Astrocyte (in vitro differentiated cells and primary cell): ENCODE measurements at regions not wholly inside any gene's neighbourhood (a gene's known extent, or its start where the extent isn't known, plus 50 kb on each side); places are given as distances from the start of the nearest gene placed in this dataset.

ENCODE experiments used
- DNase-seq: peaks from one replicate; pipeline ENCODE4 v3.0.0-alpha.2; 2010; ENCODE audit warnings: low read depth
- FAIRE-seq: peaks from 2 replicates; lab custom pipeline; 2011; peaks lifted over from hg19 to GRCh38; lab: Jason Lieb, UNC
- H2AFZ ChIP-seq: 2 replicates; pipeline ENCODE4 v1.6.0; 2012; ENCODE audit warnings: low read depth, low read length, inconsistent platforms
- H3K27ac ChIP-seq: 2 replicates; pipeline ENCODE4 v1.5.1; 2011; ENCODE audit warnings: low read depth, low read length, inconsistent platforms
- H3K27me3 ChIP-seq: 2 replicates; pipeline ENCODE4 v1.6.0; 2011; ENCODE audit warnings: low read length, inconsistent platforms; ENCODE audit not compliant: insufficient read depth
- H3K36me3 ChIP-seq: 2 replicates; pipeline ENCODE4 v1.5.1; 2011; ENCODE audit warnings: low read length, inconsistent platforms; ENCODE audit not compliant: insufficient read depth
- H3K4me1 ChIP-seq: 2 replicates; pipeline ENCODE4 v1.5.1; 2011; ENCODE audit warnings: low read length, inconsistent platforms; ENCODE audit not compliant: insufficient read depth
- H3K4me2 ChIP-seq: 2 replicates; pipeline ENCODE4 v1.6.0; 2012; ENCODE audit warnings: low read length, inconsistent platforms
- H3K4me3 ChIP-seq: 2 replicates; pipeline ENCODE4 v1.5.1; 2011; ENCODE audit warnings: low read depth, mild to moderate bottlenecking, low read length, inconsistent platforms; ENCODE audit not compliant: insufficient read depth
- H3K79me2 ChIP-seq: 2 replicates; pipeline ENCODE4 v1.6.0; 2012; ENCODE audit warnings: mild to moderate bottlenecking, low read length, inconsistent platforms; ENCODE audit not compliant: insufficient read depth
- H3K9ac ChIP-seq: 2 replicates; pipeline ENCODE4 v1.6.0; 2012; ENCODE audit warnings: mild to moderate bottlenecking, low read length, inconsistent platforms
- H3K9me3 ChIP-seq: 2 replicates; pipeline ENCODE4 v1.5.1; 2012; ENCODE audit warnings: low read depth, mild to moderate bottlenecking, low read length, inconsistent platforms; ENCODE audit not compliant: insufficient read depth
- H4K20me1 ChIP-seq: 2 replicates; pipeline ENCODE4 v1.6.0; 2012; ENCODE audit warnings: low read length, inconsistent platforms; ENCODE audit not compliant: insufficient read depth
- H3K27ac Mint-ChIP-seq: one replicate; pipeline ENCODE4 v1.8.0; 2021; ENCODE audit warnings: mild to moderate bottlenecking, mixed read lengths; ENCODE audit not compliant: unreplicated experiment
- H3K27me3 Mint-ChIP-seq: one replicate; pipeline ENCODE4 v1.8.0; 2021; ENCODE audit warnings: low read depth, mixed read lengths; ENCODE audit not compliant: unreplicated experiment
- H3K36me3 Mint-ChIP-seq: one replicate; pipeline ENCODE4 v1.8.0; 2021; ENCODE audit warnings: low read depth, mixed read lengths; ENCODE audit not compliant: unreplicated experiment
- H3K4me1 Mint-ChIP-seq: one replicate; pipeline ENCODE4 v1.8.0; 2021; ENCODE audit warnings: low read depth, mixed read lengths; ENCODE audit not compliant: unreplicated experiment
- H3K4me3 Mint-ChIP-seq: one replicate; pipeline ENCODE4 v1.8.0; 2021; ENCODE audit warnings: mild to moderate bottlenecking, moderate library complexity, mixed read lengths; ENCODE audit not compliant: unreplicated experiment
- H3K9me3 Mint-ChIP-seq: one replicate; pipeline ENCODE4 v1.8.0; 2021; ENCODE audit warnings: mild to moderate bottlenecking, mixed read lengths; ENCODE audit not compliant: unreplicated experiment
- CTCF ChIP-seq: IDR thresholded peaks from 2 replicates; pipeline ENCODE4 v1.5.1; 2011; ENCODE audit warnings: low read depth, mild to moderate bottlenecking, inconsistent platforms, low read length, moderate library complexity; ENCODE audit not compliant: insufficient read depth
- EZH2 ChIP-seq: IDR thresholded peaks from 2 replicates; pipeline ENCODE4 v1.6.1; 2012; ENCODE audit warnings: mild to moderate bottlenecking, low read length, inconsistent platforms; ENCODE audit not compliant: insufficient read depth

- H3K4me3 Mint-ChIP-seq: no peak overlapping the region
- no peak for TF ChIP-seq EZH2
- TF ChIP-seq CTCF: no peak
Observed at GRCh38 chr6:108741331-108741989, 106.8 kb upstream of the ARMC2 start.

GRCh38 chr6:108742041-108742440, 106.2 kb upstream of the ARMC2 start:
- Histone ChIP-seq H2AFZ (no peak overlapping the region), H3K27ac (no peak overlapping the region), H3K4me2 (no peak overlapping the region), H3K4me3 (no peak overlapping the region), H4K20me1 (no peaks in the 10 kb centered on the region), H3K79me2 (no peaks in the 10 kb centered on the region), H3K9me3 (no peaks in the 10 kb centered on the region), H3K36me3 (no peaks in the 10 kb centered on the region), H3K4me1 (peaks cover 24% of the 10 kb centered on the region), H3K9ac (no peak overlapping the region), H3K27me3 (no peaks in the 10 kb centered on the region)
- Mint-ChIP-seq H3K36me3 (no peaks in the 10 kb centered on the region), H3K4me3 (no peak overlapping the region), H3K27ac (no peak overlapping the region), H3K4me1 (peaks cover 29% of the 10 kb centered on the region), H3K9me3 (peaks cover 2% of the 10 kb centered on the region), H3K27me3 (no peaks in the 10 kb centered on the region)
- TF ChIP-seq EZH2 (no peak), CTCF (no peak)
- DNase-seq: no peak
- no peak for FAIRE-seq

More at GRCh38 chr6:108741331-108741989, 106.8 kb upstream of the ARMC2 start:
- no peaks in the 10 kb centered on the region for H3K27me3 Mint-ChIP-seq
- Histone ChIP-seq H3K27me3 (no peaks in the 10 kb centered on the region), H3K36me3 (no peaks in the 10 kb centered on the region), H3K9me3 (no peaks in the 10 kb centered on the region), H3K79me2 (no peaks in the 10 kb centered on the region), H3K4me1 (peaks cover 27% of the 10 kb centered on the region), H2AFZ (no peak overlapping the region), H3K9ac (no peak overlapping the region), H4K20me1 (no peaks in the 10 kb centered on the region), H3K27ac (no peak overlapping the region), H3K4me3 (no peak overlapping the region), H3K4me2 (no peak overlapping the region)
- H3K27ac Mint-ChIP-seq: no peak overlapping the region
- H3K9me3 Mint-ChIP-seq: peaks cover 2% of the 10 kb centered on the region
- no peak for DNase-seq
- no peak for FAIRE-seq
- H3K36me3 Mint-ChIP-seq: no peaks in the 10 kb centered on the region
- peaks cover 35% of the 10 kb centered on the region for H3K4me1 Mint-ChIP-seq

DNA sequence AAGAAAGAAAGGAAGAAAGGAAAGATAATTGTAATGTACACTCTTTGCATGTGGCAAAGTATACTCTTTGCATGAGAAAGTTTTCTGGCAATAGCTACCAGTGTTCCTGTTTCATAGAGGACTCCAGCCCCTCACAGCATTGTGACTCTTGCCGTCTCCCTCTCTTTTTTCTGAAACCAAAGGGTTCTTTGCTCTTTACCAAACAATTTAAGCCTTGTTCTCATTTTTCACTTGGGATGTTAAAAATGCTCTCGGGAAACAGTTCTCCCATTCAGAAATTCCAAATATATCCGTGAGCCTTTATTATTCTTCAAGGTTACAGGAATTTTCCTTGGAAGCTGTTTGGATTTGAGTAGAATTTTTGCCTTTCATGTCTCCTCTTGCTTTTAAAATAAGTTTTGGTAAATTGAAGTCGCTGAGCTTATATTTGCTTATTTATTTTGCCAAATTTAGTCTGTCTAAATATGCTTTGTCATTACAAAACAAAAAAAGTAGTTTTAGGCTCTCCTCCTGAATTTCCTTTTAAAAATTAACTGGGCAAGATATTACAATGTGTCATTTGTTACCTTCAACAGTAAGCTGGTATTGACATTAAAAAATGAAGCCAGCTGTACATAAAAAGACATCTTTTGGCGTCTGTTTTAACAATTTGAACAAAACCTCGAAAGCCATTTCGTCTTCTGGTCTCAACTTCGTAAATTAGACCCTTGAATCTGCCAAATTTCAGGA, 103.8 kb upstream of the ARMC2 start:
- no peaks in the 10 kb centered on the region for H3K36me3 ChIP-seq
- peaks cover 8% of the 10 kb centered on the region for H3K4me1 ChIP-seq
- H3K9ac ChIP-seq: no peak overlapping the region
- DNase-seq (no peak), FAIRE-seq (no peak)
- Mint-ChIP-seq H3K27ac (no peak overlapping the region), H3K27me3 (no peaks in the 10 kb centered on the region), H3K4me3 (no peak overlapping the region), H3K4me1 (peaks cover 15% of the 10 kb centered on the region), H3K9me3 (peaks cover 2% of the 10 kb centered on the region), H3K36me3 (no peaks in the 10 kb centered on the region)
- TF ChIP-seq EZH2: no peak
- TF ChIP-seq CTCF: no peak
- H3K79me2 ChIP-seq: no peaks in the 10 kb centered on the region
- no peak overlapping the region for H3K27ac ChIP-seq
- H3K27me3 ChIP-seq: no peaks in the 10 kb centered on the region
- no peak overlapping the region for H2AFZ ChIP-seq
- no peak overlapping the region for H3K4me2 ChIP-seq
- H4K20me1 ChIP-seq: no peaks in the 10 kb centered on the region
- H3K4me3 ChIP-seq: no peak overlapping the region
- H3K9me3 ChIP-seq: no peaks in the 10 kb centered on the region
